ENCODE measurements at regions not wholly inside any gene's neighbourhood (a gene's known extent, or its start where the extent isn't known, plus 50 kb on each side); places are given as distances from the start of the nearest gene placed in this dataset.

DNA sequence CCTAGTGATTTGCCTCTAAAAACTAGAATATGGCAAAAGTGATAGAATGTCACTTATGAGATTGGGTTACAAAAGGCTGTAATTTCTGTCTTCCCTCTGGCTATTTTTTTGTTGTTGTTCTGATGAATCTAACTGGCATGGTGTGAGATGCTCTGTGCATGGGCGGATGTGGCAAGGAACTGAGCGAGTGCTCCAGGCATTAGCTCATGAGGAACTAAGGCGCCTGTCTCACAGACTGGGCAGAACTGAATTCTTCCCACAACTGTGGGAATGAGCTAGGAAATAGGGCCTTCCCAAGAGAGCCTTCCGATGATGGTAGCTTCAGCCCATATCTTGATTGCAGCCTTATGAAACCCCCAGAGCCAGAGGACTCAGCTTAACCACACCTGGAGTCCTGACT lies 222.5 kb downstream of the NR2F2 start:
- Histone ChIP-seq H2BK15ac (ENCODE audit: low read depth, low read length) (no peak overlapping the region), H4K20me1 (ENCODE audit: insufficient read depth, low read length) (no peaks in the 10 kb centered on the region), H3K9me3 (ENCODE audit: control insufficient read depth, insufficient read depth, low read length) (no peaks in the 10 kb centered on the region; the same call in 1 of the 2 replicates), H3K79me1 (ENCODE audit: low read depth in 1 of 2, low read length in 2 of 2) (no peaks in the 10 kb centered on the region), H3K27me3 (ENCODE audit: control insufficient read depth, insufficient read depth, low read length) (no peaks in the 10 kb centered on the region), H2AK9ac (replicated peaks; ENCODE audit: low read depth, low read length, poor library complexity) (no peak overlapping the region), H3K9me1 (ENCODE audit: insufficient read depth, low read length) (no peaks in the 10 kb centered on the region), H3K36me3 (ENCODE audit: control insufficient read depth, insufficient read depth, low read length) (no peaks in the 10 kb centered on the region), H4K5ac (ENCODE audit: low read depth, low read length) (no peak overlapping the region), H4K91ac (ENCODE audit: insufficient read depth, low read depth, low read length) (no peak overlapping the region), H3K23ac (ENCODE audit: low read depth, low read length) (no peak overlapping the region), H3K4me1 (ENCODE audit: control insufficient read depth, insufficient read depth, low read length) (no peaks in the 10 kb centered on the region), H2BK120ac (ENCODE audit: low read depth, low read length) (no peak overlapping the region), H2BK5ac (ENCODE audit: low read depth, low read length, poor library complexity, severe bottlenecking) (no peak overlapping the region), H2AK5ac (ENCODE audit: low read depth, low read length) (no peak overlapping the region), H3K18ac (ENCODE audit: low read depth, low read length) (no peak overlapping the region), H3K4me2 (ENCODE audit: low read depth, low read length) (no peak overlapping the region), H2AFZ (replicated peaks; ENCODE audit: low read length, poor library complexity) (no peak overlapping the region), H3K14ac (replicated peaks; ENCODE audit: low read depth, low read length) (no peak overlapping the region), H2BK20ac (ENCODE audit: low read depth, low read length) (no peak overlapping the region), H4K8ac (ENCODE audit: low read depth in 2 of 2, low read length in 2 of 2) (no peak overlapping the region), H3K4ac (ENCODE audit: low read depth, low read length) (no peak overlapping the region), H3K27ac (ENCODE audit: insufficient read depth, low read length) (no peak overlapping the region), H3K56ac (ENCODE audit: extremely low read depth, insufficient read depth, low read length) (no peak overlapping the region), H3K9ac (ENCODE audit: low read depth, low read length) (no peak overlapping the region), H3K4me3 (ENCODE audit: insufficient read depth, low read depth, low read length) (no peak overlapping the region)
- in situ Hi-C loops (cut with MboI; ENCODE audit: low sequenced_read_pairs) = no loop called here
- ChIA-PET CTCF (no interaction called here), POLR2A (ENCODE audit: unreplicated experiment) (no interaction called here)
- no CpG with 5 or more reads among the region's 4 CpGs for WGBS, 2 experiments (ENCODE audit: extremely low coverage in 2 of 2, insufficient read length in 1 of 2)
- TF ChIP-seq, protein P1, sequence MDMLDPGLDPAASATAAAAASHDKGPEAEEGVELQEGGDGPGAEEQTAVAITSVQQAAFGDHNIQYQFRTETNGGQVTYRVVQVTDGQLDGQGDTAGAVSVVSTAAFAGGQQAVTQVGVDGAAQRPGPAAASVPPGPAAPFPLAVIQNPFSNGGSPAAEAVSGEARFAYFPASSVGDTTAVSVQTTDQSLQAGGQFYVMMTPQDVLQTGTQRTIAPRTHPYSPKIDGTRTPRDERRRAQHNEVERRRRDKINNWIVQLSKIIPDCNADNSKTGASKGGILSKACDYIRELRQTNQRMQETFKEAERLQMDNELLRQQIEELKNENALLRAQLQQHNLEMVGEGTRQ (IDR thresholded peaks at IDR 0.05; ENCODE audit: low read depth, low read length) = no peak
- TF ChIP-seq RFX5 (IDR thresholded peaks at IDR 0.05; ENCODE audit: low read depth, low read length) (no peak), NFE2L2 (IDR thresholded peaks at IDR 0.05; ENCODE audit: low read depth, low read length) (no peak), POLR2A (IDR thresholded peaks at IDR 0.05; ENCODE audit: low read depth, low read length) (no peak), SMC3 (IDR thresholded peaks at IDR 0.05; ENCODE audit: low read depth, low read length) (no peak), RCOR1 (IDR thresholded peaks at IDR 0.05; ENCODE audit: insufficient replicate concordance, low read length) (no peak), CHD1 (IDR thresholded peaks at IDR 0.05; ENCODE audit: low read depth, low read length) (no peak)
- TF ChIP-seq, protein P2, sequence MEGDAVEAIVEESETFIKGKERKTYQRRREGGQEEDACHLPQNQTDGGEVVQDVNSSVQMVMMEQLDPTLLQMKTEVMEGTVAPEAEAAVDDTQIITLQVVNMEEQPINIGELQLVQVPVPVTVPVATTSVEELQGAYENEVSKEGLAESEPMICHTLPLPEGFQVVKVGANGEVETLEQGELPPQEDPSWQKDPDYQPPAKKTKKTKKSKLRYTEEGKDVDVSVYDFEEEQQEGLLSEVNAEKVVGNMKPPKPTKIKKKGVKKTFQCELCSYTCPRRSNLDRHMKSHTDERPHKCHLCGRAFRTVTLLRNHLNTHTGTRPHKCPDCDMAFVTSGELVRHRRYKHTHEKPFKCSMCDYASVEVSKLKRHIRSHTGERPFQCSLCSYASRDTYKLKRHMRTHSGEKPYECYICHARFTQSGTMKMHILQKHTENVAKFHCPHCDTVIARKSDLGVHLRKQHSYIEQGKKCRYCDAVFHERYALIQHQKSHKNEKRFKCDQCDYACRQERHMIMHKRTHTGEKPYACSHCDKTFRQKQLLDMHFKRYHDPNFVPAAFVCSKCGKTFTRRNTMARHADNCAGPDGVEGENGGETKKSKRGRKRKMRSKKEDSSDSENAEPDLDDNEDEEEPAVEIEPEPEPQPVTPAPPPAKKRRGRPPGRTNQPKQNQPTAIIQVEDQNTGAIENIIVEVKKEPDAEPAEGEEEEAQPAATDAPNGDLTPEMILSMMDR (conservative IDR thresholded peaks at IDR 0.05; ENCODE audit: low read depth, low read length) = no peak
- TF ChIP-seq, protein P3, sequence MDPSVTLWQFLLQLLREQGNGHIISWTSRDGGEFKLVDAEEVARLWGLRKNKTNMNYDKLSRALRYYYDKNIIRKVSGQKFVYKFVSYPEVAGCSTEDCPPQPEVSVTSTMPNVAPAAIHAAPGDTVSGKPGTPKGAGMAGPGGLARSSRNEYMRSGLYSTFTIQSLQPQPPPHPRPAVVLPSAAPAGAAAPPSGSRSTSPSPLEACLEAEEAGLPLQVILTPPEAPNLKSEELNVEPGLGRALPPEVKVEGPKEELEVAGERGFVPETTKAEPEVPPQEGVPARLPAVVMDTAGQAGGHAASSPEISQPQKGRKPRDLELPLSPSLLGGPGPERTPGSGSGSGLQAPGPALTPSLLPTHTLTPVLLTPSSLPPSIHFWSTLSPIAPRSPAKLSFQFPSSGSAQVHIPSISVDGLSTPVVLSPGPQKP (IDR thresholded peaks at IDR 0.05; ENCODE audit: borderline replicate concordance, low read depth, low read length) = no peak
- DNase-seq = no peak
- ATAC-seq (ENCODE audit: low read depth) = no peak
- intact Hi-C loops (cut with micrococcal nuclease) = no loop called here
- no TSS peak for BruUV-seq (replicated peaks)
- dilution Hi-C loops (cut with HindIII; ENCODE audit: low sequenced_read_pairs, unreplicated experiment) = no loop called here

All from IMR-90 (cell line).